ENCODE measurements at regions not wholly inside any gene's neighbourhood (a gene's known extent, or its start where the extent isn't known, plus 50 kb on each side); places are given as distances from the start of the nearest gene placed in this dataset.

- Histone ChIP-seq H3K4me1 (ENCODE audit: insufficient read depth, low read length) (peaks cover 15% of the 10 kb centered on the region), H3K4me3 (ENCODE audit: low read length) (peak overlapping the region; percentile 16), H3K9me3 (ENCODE audit: low read depth, low read length) (no peaks in the 10 kb centered on the region), H3K27me3 (ENCODE audit: insufficient read depth, low read length) (no peaks in the 10 kb centered on the region)
Measured at GRCh38 chr7:25496476-25497368, 268.4 kb upstream of the NPVF start.

- H3K9me3 ChIP-seq (ENCODE audit: low read depth, low read length) = no peaks in the 10 kb centered on the region
- H3K27me3 ChIP-seq (ENCODE audit: insufficient read depth, low read length) = no peaks in the 10 kb centered on the region
- H3K4me3 ChIP-seq (ENCODE audit: low read length) = no peak overlapping the region
- H3K4me1 ChIP-seq (ENCODE audit: insufficient read depth, low read length) = peaks cover 15% of the 10 kb centered on the region
Measured at GRCh38 chr7:25500393-25500921, 272.2 kb upstream of the NPVF start.

GRCh38 chr7:25503306-25503705 lies 275.0 kb upstream of the NPVF start:
- Histone ChIP-seq H3K4me3 (ENCODE audit: low read length) (no peak overlapping the region), H3K27me3 (ENCODE audit: insufficient read depth, low read length) (no peaks in the 10 kb centered on the region), H3K4me1 (ENCODE audit: insufficient read depth, low read length) (no peaks in the 10 kb centered on the region), H3K9me3 (ENCODE audit: low read depth, low read length) (no peaks in the 10 kb centered on the region)

GRCh38 chr7:25512061-25512687 lies 283.9 kb upstream of the NPVF start:
- Histone ChIP-seq H3K9me3 (ENCODE audit: low read depth, low read length) (no peaks in the 10 kb centered on the region), H3K27me3 (ENCODE audit: insufficient read depth, low read length) (no peaks in the 10 kb centered on the region), H3K4me1 (ENCODE audit: insufficient read depth, low read length) (no peaks in the 10 kb centered on the region), H3K4me3 (ENCODE audit: low read length) (no peak overlapping the region)

- no peaks in the 10 kb centered on the region for H3K9me3 ChIP-seq (ENCODE audit: low read depth, low read length)
- no peaks in the 10 kb centered on the region for H3K27me3 ChIP-seq (ENCODE audit: insufficient read depth, low read length)
- H3K4me3 ChIP-seq (ENCODE audit: low read length) = no peak overlapping the region
- H3K4me1 ChIP-seq (ENCODE audit: insufficient read depth, low read length) = peaks cover 7% of the 10 kb centered on the region
Measured at GRCh38 chr7:25515633-25516275, 287.5 kb upstream of the NPVF start.

GRCh38 chr7:25517906-25518305 lies 289.6 kb upstream of the NPVF start:
- H3K9me3 ChIP-seq (ENCODE audit: low read depth, low read length) = no peaks in the 10 kb centered on the region
- no peak overlapping the region for H3K4me3 ChIP-seq (ENCODE audit: low read length)
- no peaks in the 10 kb centered on the region for H3K27me3 ChIP-seq (ENCODE audit: insufficient read depth, low read length)
- peaks cover 7% of the 10 kb centered on the region for H3K4me1 ChIP-seq (ENCODE audit: insufficient read depth, low read length)

GRCh38 chr7:25520017-25520416 lies 291.7 kb upstream of the NPVF start:
- Histone ChIP-seq H3K4me3 (ENCODE audit: low read length) (no peak overlapping the region), H3K9me3 (ENCODE audit: low read depth, low read length) (no peaks in the 10 kb centered on the region), H3K4me1 (ENCODE audit: insufficient read depth, low read length) (peaks cover 7% of the 10 kb centered on the region), H3K27me3 (ENCODE audit: insufficient read depth, low read length) (no peaks in the 10 kb centered on the region)

- H3K4me1 ChIP-seq (ENCODE audit: insufficient read depth, low read length) = peaks cover 7% of the 10 kb centered on the region
- no peaks in the 10 kb centered on the region for H3K27me3 ChIP-seq (ENCODE audit: insufficient read depth, low read length)
- H3K4me3 ChIP-seq (ENCODE audit: low read length) = no peak overlapping the region
- H3K9me3 ChIP-seq (ENCODE audit: low read depth, low read length) = no peaks in the 10 kb centered on the region
Measured at GRCh38 chr7:25520516-25520915, 292.2 kb upstream of the NPVF start.

- H3K4me3 ChIP-seq (ENCODE audit: low read length) = no peak overlapping the region
- no peaks in the 10 kb centered on the region for H3K9me3 ChIP-seq (ENCODE audit: low read depth, low read length)
- H3K4me1 ChIP-seq (ENCODE audit: insufficient read depth, low read length) = peaks cover 7% of the 10 kb centered on the region
- H3K27me3 ChIP-seq (ENCODE audit: insufficient read depth, low read length) = no peaks in the 10 kb centered on the region
Measured at GRCh38 chr7:25521236-25521635, 292.9 kb upstream of the NPVF start.

- Histone ChIP-seq H3K4me3 (ENCODE audit: low read length) (no peak overlapping the region), H3K4me1 (ENCODE audit: insufficient read depth, low read length) (peaks cover 7% of the 10 kb centered on the region), H3K9me3 (ENCODE audit: low read depth, low read length) (no peaks in the 10 kb centered on the region), H3K27me3 (ENCODE audit: insufficient read depth, low read length) (no peaks in the 10 kb centered on the region)
Measured at GRCh38 chr7:25522727-25523126, 294.4 kb upstream of the NPVF start.

- H3K27me3 ChIP-seq (ENCODE audit: insufficient read depth, low read length) = no peaks in the 10 kb centered on the region
- no peaks in the 10 kb centered on the region for H3K9me3 ChIP-seq (ENCODE audit: low read depth, low read length)
- no peak overlapping the region for H3K4me3 ChIP-seq (ENCODE audit: low read length)
- no peaks in the 10 kb centered on the region for H3K4me1 ChIP-seq (ENCODE audit: insufficient read depth, low read length)
Measured at GRCh38 chr7:25527665-25528170, 299.4 kb upstream of the NPVF start.

- no peaks in the 10 kb centered on the region for H3K27me3 ChIP-seq (ENCODE audit: insufficient read depth, low read length)
- no peak overlapping the region for H3K4me3 ChIP-seq (ENCODE audit: low read length)
- H3K4me1 ChIP-seq (ENCODE audit: insufficient read depth, low read length) = no peaks in the 10 kb centered on the region
- H3K9me3 ChIP-seq (ENCODE audit: low read depth, low read length) = no peaks in the 10 kb centered on the region
Measured at GRCh38 chr7:25529320-25529719, 301.0 kb upstream of the NPVF start.

GRCh38 chr7:25536851-25537250 lies 308.6 kb upstream of the NPVF start:
- no peaks in the 10 kb centered on the region for H3K27me3 ChIP-seq (ENCODE audit: insufficient read depth, low read length)
- no peak overlapping the region for H3K4me3 ChIP-seq (ENCODE audit: low read length)
- H3K9me3 ChIP-seq (ENCODE audit: low read depth, low read length) = no peaks in the 10 kb centered on the region
- no peaks in the 10 kb centered on the region for H3K4me1 ChIP-seq (ENCODE audit: insufficient read depth, low read length)

GRCh38 chr7:25537662-25538375 lies 309.5 kb upstream of the NPVF start:
- H3K27me3 ChIP-seq (ENCODE audit: insufficient read depth, low read length) = no peaks in the 10 kb centered on the region
- no peaks in the 10 kb centered on the region for H3K9me3 ChIP-seq (ENCODE audit: low read depth, low read length)
- H3K4me1 ChIP-seq (ENCODE audit: insufficient read depth, low read length) = no peaks in the 10 kb centered on the region
- H3K4me3 ChIP-seq (ENCODE audit: low read length) = no peak overlapping the region

Data from mononuclear cell (primary cell).